ENCODE measurements at regions not wholly inside any gene's neighbourhood (a gene's known extent, or its start where the extent isn't known, plus 50 kb on each side); places are given as distances from the start of the nearest gene placed in this dataset.

- H3K4me3 ChIP-seq (ENCODE audit: low read depth in 1 of 2, low read length in 1 of 2) = no peak overlapping the region
- no peaks in the 10 kb centered on the region for H3K27me3 ChIP-seq
- no peaks in the 10 kb centered on the region for H3K36me3 ChIP-seq
- H3K9me3 ChIP-seq = no peaks in the 10 kb centered on the region
- H3K4me1 ChIP-seq (ENCODE audit: control insufficient read depth in 1 of 2, insufficient read depth in 1 of 2, low read depth in 1 of 2, low read length in 1 of 2) = no peaks in the 10 kb centered on the region
- TF ChIP-seq CTCF (IDR thresholded peaks at IDR 0.05) = no peak
- no peak overlapping the region for H3K27ac ChIP-seq
Observed at GRCh38 chr10:60511477-60512229, 122.0 kb upstream of the ANK3 start.

- Histone ChIP-seq H3K9me3 (no peaks in the 10 kb centered on the region), H3K4me1 (ENCODE audit: control insufficient read depth in 1 of 2, insufficient read depth in 1 of 2, low read depth in 1 of 2, low read length in 1 of 2) (no peaks in the 10 kb centered on the region), H3K36me3 (no peaks in the 10 kb centered on the region), H3K27ac (no peak overlapping the region), H3K4me3 (ENCODE audit: low read depth in 1 of 2, low read length in 1 of 2) (no peak overlapping the region), H3K27me3 (no peaks in the 10 kb centered on the region)
- no peak for TF ChIP-seq CTCF (IDR thresholded peaks at IDR 0.05)
Observed at GRCh38 chr10:60508831-60509230, 119.2 kb upstream of the ANK3 start.

GRCh38 chr10:60508037-60508436 lies 118.4 kb upstream of the ANK3 start:
- Histone ChIP-seq H3K9me3 (no peaks in the 10 kb centered on the region), H3K4me1 (ENCODE audit: control insufficient read depth in 1 of 2, insufficient read depth in 1 of 2, low read depth in 1 of 2, low read length in 1 of 2) (no peaks in the 10 kb centered on the region), H3K27me3 (no peaks in the 10 kb centered on the region), H3K4me3 (ENCODE audit: low read depth in 1 of 2, low read length in 1 of 2) (no peak overlapping the region), H3K27ac (no peak overlapping the region), H3K36me3 (no peaks in the 10 kb centered on the region)
- no peak for TF ChIP-seq CTCF (IDR thresholded peaks at IDR 0.05)

GRCh38 chr10:60502621-60503020 lies 112.9 kb upstream of the ANK3 start:
- Histone ChIP-seq H3K9me3 (no peaks in the 10 kb centered on the region), H3K27ac (no peak overlapping the region), H3K36me3 (no peaks in the 10 kb centered on the region), H3K4me3 (ENCODE audit: low read depth in 1 of 2, low read length in 1 of 2) (no peak overlapping the region), H3K27me3 (no peaks in the 10 kb centered on the region), H3K4me1 (ENCODE audit: control insufficient read depth in 1 of 2, insufficient read depth in 1 of 2, low read depth in 1 of 2, low read length in 1 of 2) (no peaks in the 10 kb centered on the region)
- no peak for TF ChIP-seq CTCF (IDR thresholded peaks at IDR 0.05)

GRCh38 chr10:60498985-60499384 lies 109.3 kb upstream of the ANK3 start:
- H3K4me1 ChIP-seq (ENCODE audit: control insufficient read depth in 1 of 2, insufficient read depth in 1 of 2, low read depth in 1 of 2, low read length in 1 of 2) = no peaks in the 10 kb centered on the region
- no peak overlapping the region for H3K27ac ChIP-seq
- H3K4me3 ChIP-seq (ENCODE audit: low read depth in 1 of 2, low read length in 1 of 2) = no peak overlapping the region
- H3K36me3 ChIP-seq = no peaks in the 10 kb centered on the region
- TF ChIP-seq CTCF (IDR thresholded peaks at IDR 0.05) = no peak
- no peaks in the 10 kb centered on the region for H3K9me3 ChIP-seq
- H3K27me3 ChIP-seq = no peaks in the 10 kb centered on the region
